ENCODE measurements at regions not wholly inside any gene's neighbourhood (a gene's known extent, or its start where the extent isn't known, plus 50 kb on each side); places are given as distances from the start of the nearest gene placed in this dataset.
"Not testable (repeated sequence)": the region's sequence is repeated elsewhere in the genome, so short reads cannot be mapped to it uniquely, and the experiment has no call there.

DNA sequence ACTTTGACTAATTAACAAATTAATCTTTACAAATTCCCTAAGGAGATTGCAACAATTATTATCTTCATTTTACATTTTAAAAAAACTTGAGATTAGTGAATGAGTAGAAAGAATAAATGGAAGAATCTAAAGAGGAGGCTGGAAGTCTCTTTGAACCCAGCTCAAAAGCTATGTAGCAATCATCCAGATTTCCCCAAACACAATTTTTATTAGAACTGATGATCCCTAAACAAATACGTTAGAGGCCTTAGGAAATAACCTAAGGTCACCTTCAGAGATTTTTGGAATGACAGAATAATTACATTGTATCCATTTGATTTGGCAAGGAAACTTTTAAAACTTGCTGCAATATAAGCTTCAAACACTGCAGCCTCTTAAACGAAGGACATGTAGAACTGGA lies 242.4 kb upstream of the LYPLAL1 start:
- H3K36me3 Mint-ChIP-seq (ENCODE audit: unreplicated experiment), result peaks cover 6% of the 10 kb centered on the region
- H3K27ac Mint-ChIP-seq (ENCODE audit: unreplicated experiment), result no peak overlapping the region
- H3K27me3 Mint-ChIP-seq (ENCODE audit: unreplicated experiment), result no peaks in the 10 kb centered on the region
- TF ChIP-seq, protein P1, sequence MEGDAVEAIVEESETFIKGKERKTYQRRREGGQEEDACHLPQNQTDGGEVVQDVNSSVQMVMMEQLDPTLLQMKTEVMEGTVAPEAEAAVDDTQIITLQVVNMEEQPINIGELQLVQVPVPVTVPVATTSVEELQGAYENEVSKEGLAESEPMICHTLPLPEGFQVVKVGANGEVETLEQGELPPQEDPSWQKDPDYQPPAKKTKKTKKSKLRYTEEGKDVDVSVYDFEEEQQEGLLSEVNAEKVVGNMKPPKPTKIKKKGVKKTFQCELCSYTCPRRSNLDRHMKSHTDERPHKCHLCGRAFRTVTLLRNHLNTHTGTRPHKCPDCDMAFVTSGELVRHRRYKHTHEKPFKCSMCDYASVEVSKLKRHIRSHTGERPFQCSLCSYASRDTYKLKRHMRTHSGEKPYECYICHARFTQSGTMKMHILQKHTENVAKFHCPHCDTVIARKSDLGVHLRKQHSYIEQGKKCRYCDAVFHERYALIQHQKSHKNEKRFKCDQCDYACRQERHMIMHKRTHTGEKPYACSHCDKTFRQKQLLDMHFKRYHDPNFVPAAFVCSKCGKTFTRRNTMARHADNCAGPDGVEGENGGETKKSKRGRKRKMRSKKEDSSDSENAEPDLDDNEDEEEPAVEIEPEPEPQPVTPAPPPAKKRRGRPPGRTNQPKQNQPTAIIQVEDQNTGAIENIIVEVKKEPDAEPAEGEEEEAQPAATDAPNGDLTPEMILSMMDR (IDR thresholded peaks at IDR 0.05), result no peak
- no peak overlapping the region for H3K4me3 Mint-ChIP-seq (ENCODE audit: unreplicated experiment)
- no peak for DNase-seq (ENCODE audit: extremely low spot score, unreplicated experiment)
- peaks cover 22% of the 10 kb centered on the region for H3K9me3 Mint-ChIP-seq (ENCODE audit: unreplicated experiment)
- peaks cover 7% of the 10 kb centered on the region for H3K4me1 Mint-ChIP-seq (ENCODE audit: unreplicated experiment)

DNA sequence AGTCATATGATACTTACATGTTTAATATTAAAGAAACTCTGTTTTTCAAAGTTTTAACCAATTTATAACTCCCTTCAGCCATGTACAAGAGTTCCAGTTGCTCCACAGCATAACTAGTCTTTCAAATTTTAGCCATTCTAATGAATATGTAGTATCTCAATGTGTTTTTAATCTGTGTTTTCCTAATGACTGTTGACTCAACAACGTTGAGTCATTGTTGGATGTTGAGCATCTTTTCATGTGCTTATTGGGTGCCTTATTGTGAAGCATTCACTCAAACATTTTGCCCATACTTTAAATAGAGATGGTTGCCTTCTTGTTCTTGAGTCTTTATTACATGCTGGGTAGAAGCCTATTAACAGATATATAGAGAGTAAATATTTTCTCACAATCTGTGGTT lies 240.2 kb upstream of the LYPLAL1 start:
- Mint-ChIP-seq H3K36me3 (ENCODE audit: unreplicated experiment) (peaks cover 6% of the 10 kb centered on the region), H3K9me3 (ENCODE audit: unreplicated experiment) (peaks cover 22% of the 10 kb centered on the region), H3K27me3 (ENCODE audit: unreplicated experiment) (no peaks in the 10 kb centered on the region), H3K4me1 (ENCODE audit: unreplicated experiment) (peaks cover 7% of the 10 kb centered on the region), H3K27ac (ENCODE audit: unreplicated experiment) (no peak overlapping the region), H3K4me3 (ENCODE audit: unreplicated experiment) (no peak overlapping the region)
- no peak for DNase-seq (ENCODE audit: extremely low spot score, unreplicated experiment)
- TF ChIP-seq, protein P1 (IDR thresholded peaks at IDR 0.05), result no peak

DNA sequence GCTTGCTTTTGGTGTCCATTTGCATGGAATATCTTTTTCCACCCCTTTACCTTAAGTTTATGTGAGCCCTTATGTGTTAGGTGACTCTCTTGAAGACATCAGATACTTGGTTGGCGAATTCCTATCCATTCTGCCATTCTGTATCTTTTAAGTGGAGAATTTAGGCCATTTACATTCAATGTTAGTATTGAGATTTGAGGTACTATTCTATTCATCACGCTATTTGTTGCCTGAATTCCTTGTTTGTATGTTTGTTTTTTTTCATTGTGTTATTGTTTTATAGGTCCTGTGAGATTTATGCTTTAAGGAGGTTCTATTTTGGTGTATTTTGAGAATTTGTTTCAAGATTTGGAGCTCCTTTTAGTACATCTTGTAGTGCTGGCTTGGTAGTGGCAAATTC lies 238.3 kb upstream of the LYPLAL1 start:
- peaks cover 31% of the 10 kb centered on the region for H3K9me3 Mint-ChIP-seq (ENCODE audit: unreplicated experiment)
- DNase-seq (ENCODE audit: extremely low spot score, unreplicated experiment); H3K27ac Mint-ChIP-seq (ENCODE audit: unreplicated experiment); H3K4me3 Mint-ChIP-seq (ENCODE audit: unreplicated experiment); H3K27me3 Mint-ChIP-seq (ENCODE audit: unreplicated experiment); H3K36me3 Mint-ChIP-seq (ENCODE audit: unreplicated experiment): not testable (repeated sequence)
- H3K4me1 Mint-ChIP-seq (ENCODE audit: unreplicated experiment), result peaks cover 16% of the 10 kb centered on the region

- DNase-seq (ENCODE audit: extremely low spot score, unreplicated experiment), result no peak
- Mint-ChIP-seq H3K27me3 (ENCODE audit: unreplicated experiment) (no peaks in the 10 kb centered on the region), H3K9me3 (ENCODE audit: unreplicated experiment) (peaks cover 33% of the 10 kb centered on the region), H3K4me3 (ENCODE audit: unreplicated experiment) (no peak overlapping the region), H3K27ac (ENCODE audit: unreplicated experiment) (no peak overlapping the region), H3K4me1 (ENCODE audit: unreplicated experiment) (peaks cover 11% of the 10 kb centered on the region), H3K36me3 (ENCODE audit: unreplicated experiment) (peaks cover 6% of the 10 kb centered on the region)
- TF ChIP-seq, protein P1 (IDR thresholded peaks at IDR 0.05), result no peak
These were observed 235.4 kb upstream of the LYPLAL1 start for GRCh38 chr1:218938259-218938658.

- H3K27me3 Mint-ChIP-seq (ENCODE audit: unreplicated experiment), result no peaks in the 10 kb centered on the region
- H3K9me3 Mint-ChIP-seq (ENCODE audit: unreplicated experiment), result peaks cover 28% of the 10 kb centered on the region
- TF ChIP-seq, protein P1 (IDR thresholded peaks at IDR 0.05), result no peak
- no peak overlapping the region for H3K27ac Mint-ChIP-seq (ENCODE audit: unreplicated experiment)
- H3K4me3 Mint-ChIP-seq (ENCODE audit: unreplicated experiment), result no peak overlapping the region
- DNase-seq (ENCODE audit: extremely low spot score, unreplicated experiment), result no peak
- peaks cover 11% of the 10 kb centered on the region for H3K4me1 Mint-ChIP-seq (ENCODE audit: unreplicated experiment)
- H3K36me3 Mint-ChIP-seq (ENCODE audit: unreplicated experiment), result peaks cover 6% of the 10 kb centered on the region
These were observed 234.6 kb upstream of the LYPLAL1 start for GRCh38 chr1:218939095-218939494.

DNA sequence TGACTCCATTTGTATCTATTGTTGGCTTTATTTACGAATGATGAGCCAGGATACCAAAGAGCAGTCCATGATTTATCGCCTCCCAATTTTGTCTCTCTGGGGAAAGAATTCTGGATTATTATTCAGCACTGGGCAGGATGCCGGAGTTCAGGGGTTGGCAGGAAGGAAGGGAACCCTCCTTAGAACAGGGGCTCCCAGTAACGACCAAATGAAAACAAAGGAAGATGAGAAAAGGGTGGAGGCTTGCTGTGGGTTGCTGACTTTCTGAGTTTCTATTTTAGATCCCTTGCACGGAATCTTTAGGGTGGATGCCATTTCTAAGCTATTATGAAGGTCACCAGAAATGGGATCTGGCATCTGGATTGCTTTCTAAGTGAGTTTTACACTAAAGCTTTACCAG lies 231.2 kb upstream of the LYPLAL1 start:
- H3K4me1 Mint-ChIP-seq (ENCODE audit: unreplicated experiment), result peaks cover 11% of the 10 kb centered on the region
- H3K9me3 Mint-ChIP-seq (ENCODE audit: unreplicated experiment), result peaks cover 14% of the 10 kb centered on the region
- no peaks in the 10 kb centered on the region for H3K36me3 Mint-ChIP-seq (ENCODE audit: unreplicated experiment)
- no peaks in the 10 kb centered on the region for H3K27me3 Mint-ChIP-seq (ENCODE audit: unreplicated experiment)
- no peak overlapping the region for H3K27ac Mint-ChIP-seq (ENCODE audit: unreplicated experiment)
- H3K4me3 Mint-ChIP-seq (ENCODE audit: unreplicated experiment), result no peak overlapping the region
- DNase-seq (ENCODE audit: extremely low spot score, unreplicated experiment), result no peak
- TF ChIP-seq, protein P1 (IDR thresholded peaks at IDR 0.05), result no peak

All from osteocyte (in vitro differentiated cells).